Mammary epithelial cell (primary cell): ENCODE measurements at regions not wholly inside any gene's neighbourhood (a gene's known extent, or its start where the extent isn't known, plus 50 kb on each side); places are given as distances from the start of the nearest gene placed in this dataset.

Experiments used
- CTCF ChIP-seq, 2 donors: IDR thresholded peaks in 1 of 2; conservative IDR thresholded peaks in 1 of 2; 2 replicates each; pipeline ENCODE4 v1.5.1; 2011 to 2012; ENCODE audit warnings: inconsistent platforms in 2 of 2, low read length in 2 of 2, mild to moderate bottlenecking in 2 of 2, control low read depth in 1 of 2, low read depth in 1 of 2; ENCODE audit not compliant: insufficient read depth in 1 of 2; ENCODE audit errors: extremely low read depth in 1 of 2
- EZH2 ChIP-seq: IDR thresholded peaks from 2 replicates; pipeline ENCODE4 v1.6.1; 2012; ENCODE audit warnings: low read length, inconsistent platforms, borderline replicate concordance

GRCh38 chr14:28088125-28088524, 678.5 kb upstream of the FOXG1 start:
- TF ChIP-seq CTCF (conservative IDR thresholded peaks at IDR 0.05 in 1 of 2, IDR thresholded peaks at IDR 0.05 in 1 of 2; ENCODE audit: extremely low read depth in 1 of 2, insufficient read depth in 1 of 2, low read depth in 1 of 2, low read length in 2 of 2) (no peak), EZH2 (no peak)
